ENCODE measurements at regions not wholly inside any gene's neighbourhood (a gene's known extent, or its start where the extent isn't known, plus 50 kb on each side); places are given as distances from the start of the nearest gene placed in this dataset.
"Not testable (repeated sequence)": the region's sequence is repeated elsewhere in the genome, so short reads cannot be mapped to it uniquely, and the experiment has no call there.

DNA sequence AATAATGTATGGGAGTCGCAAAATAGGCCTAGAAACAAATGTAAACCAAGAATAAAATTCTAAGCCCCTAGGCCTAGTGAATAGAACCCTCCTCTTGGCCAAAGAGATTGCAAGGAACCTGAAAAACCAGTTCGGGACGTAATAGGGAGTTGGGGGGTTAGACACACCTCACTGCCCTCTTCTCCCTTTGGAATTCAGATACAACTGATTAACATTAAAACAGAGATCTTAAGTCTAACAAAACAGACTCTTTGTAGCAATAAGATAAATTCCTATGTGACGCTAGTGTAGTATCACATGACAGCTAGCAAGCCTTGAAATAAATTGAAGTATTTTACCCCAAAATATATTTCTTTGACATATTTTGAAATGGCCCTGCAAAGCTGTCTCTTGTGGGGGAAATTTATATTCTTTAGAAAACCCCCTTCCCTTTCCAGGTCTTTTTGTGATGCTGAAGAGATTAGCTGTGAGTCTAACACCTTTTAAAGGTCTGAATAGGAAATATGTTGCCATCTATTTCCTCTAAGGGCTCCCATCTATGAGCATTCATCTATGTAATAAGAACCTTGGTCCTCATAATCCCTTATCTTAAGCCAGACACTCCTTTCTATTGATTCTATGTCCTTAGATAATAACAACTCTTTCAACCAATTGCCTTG, 623.4 kb upstream of the NRG3 start:
- DNase-seq (ENCODE audit: low read depth), result no peak

GRCh38 chr10:81264991-81265390, 610.0 kb upstream of the NRG3 start:
- DNase-seq (ENCODE audit: low read depth), result not testable (repeated sequence)

DNA sequence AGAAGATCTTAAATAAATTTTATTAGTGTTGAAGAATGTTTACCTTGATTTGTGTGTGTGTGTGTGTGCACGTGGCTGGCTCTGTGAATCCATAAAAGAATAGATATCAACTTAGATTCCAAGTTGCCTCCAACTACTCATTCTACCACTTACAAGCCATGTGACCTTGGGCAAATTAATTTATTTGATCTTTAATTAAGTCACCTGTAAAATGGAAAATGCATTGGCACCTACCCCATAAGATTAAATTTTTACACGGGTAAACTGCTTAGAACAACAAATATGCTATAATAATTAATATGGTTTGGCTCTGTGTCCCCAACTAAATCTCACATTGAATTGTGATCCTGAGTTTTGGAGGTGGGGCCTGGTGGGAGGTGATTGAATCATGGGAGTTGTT, 604.9 kb upstream of the NRG3 start:
- no peak for DNase-seq (ENCODE audit: low read depth)

- DNase-seq (ENCODE audit: low read depth), result no peak
Measured at GRCh38 chr10:81280497-81281479, 594.2 kb upstream of the NRG3 start.

DNA sequence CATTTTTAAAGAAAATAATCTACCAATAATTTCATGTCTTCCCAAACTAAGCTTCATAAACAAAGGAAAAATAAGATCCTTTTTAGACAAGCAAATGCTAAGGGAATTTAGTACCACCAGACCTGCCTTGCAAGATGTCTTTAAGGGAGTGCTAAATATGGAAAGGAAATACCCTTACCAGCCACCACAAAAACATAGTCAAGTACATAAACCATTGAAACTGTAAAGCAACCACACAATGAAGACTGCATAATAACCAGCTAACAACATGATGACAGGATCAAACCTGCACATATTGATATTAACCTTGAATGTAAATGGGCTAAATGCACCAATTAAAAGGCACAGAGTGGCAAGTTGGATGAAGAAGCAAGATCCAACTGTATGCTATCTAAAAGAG, 586.5 kb upstream of the NRG3 start:
- DNase-seq (ENCODE audit: low read depth), result no peak

- DNase-seq (ENCODE audit: low read depth), result no peak
Measured at GRCh38 chr10:81297292-81297691, 577.7 kb upstream of the NRG3 start.

- DNase-seq (ENCODE audit: low read depth), result no peak
Measured at GRCh38 chr10:81303656-81304055, 571.3 kb upstream of the NRG3 start.

DNA sequence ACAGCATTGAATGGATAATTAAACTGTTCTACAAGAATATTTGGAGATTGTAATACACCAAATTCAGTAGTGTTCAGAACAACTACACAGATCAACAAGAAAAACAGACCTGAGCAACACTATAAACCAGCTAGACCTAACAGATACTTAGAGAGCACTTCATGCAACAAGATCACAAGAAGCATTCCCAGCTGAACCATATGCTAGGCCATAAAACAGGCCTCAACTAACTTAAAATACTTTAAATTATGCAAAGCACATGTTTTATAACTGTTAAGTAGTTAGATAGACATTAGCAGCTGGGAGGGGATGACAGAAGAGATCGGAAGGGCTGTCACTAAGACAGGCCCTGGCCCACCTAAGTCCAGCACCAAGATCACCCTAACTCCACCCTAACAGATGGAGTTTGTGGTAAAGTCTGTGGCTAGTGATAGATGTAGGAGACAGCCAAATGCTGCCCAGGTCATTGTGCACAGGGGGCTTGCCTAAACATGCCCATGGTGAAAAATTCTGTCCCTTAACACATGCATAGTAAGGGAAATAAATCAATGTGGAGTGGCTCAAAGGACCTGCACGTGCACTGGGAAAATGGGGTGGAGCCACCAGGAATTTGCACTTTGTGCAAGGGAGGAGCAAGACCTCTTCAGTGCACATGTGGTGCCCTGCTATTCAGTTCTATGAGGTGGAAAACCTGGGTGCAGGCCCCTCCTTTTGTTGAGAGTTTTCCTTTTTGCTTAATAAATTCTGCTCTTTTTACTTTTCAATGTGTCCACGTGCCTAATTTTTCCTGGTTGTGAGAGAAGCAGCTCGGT, 567.8 kb upstream of the NRG3 start:
- no peak for DNase-seq (ENCODE audit: low read depth)

GRCh38 chr10:81309041-81309552, 565.9 kb upstream of the NRG3 start:
- no peak for DNase-seq (ENCODE audit: low read depth)

DNA sequence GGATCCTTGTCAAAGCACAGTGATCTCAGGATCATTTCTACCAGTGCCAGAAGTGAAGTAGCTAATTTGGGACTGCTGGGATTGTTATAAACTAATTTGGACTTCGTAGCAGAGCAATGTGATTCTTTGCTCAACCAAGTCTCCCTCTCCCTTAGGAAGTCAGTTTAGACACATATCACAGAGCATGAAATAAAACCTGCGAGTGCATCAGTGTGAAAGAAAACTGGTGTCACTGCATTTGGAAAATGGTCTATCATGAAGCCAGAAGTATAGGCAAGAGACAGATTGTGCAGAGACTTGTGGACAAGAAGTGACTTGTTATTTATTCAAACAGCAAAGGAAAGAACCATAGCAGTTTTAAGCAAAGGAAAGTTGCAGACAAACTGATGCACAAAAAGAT, 560.5 kb upstream of the NRG3 start:
- no peak for DNase-seq (ENCODE audit: low read depth)

- DNase-seq (ENCODE audit: low read depth), result no peak
Measured at GRCh38 chr10:81315026-81315425, 560.0 kb upstream of the NRG3 start.

DNA sequence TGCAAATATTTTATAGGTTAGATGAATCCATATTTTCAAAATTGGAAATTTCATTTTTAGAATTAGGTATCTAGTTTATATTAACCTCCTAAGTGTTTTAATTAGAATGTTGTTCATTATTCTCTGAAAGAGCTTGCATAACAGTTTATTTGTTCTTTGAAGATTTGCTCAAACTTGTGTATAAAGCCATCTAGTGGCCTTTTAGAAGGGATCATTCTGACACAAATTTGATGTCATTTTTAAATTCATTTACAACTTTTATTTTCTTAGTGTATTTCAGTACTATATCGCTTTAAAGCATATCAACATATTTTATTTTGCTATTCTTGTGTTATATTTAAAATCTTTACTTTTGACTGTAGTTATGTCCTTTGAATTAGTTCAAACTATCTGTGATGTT, 527.0 kb upstream of the NRG3 start:
- no peak for DNase-seq (ENCODE audit: low read depth)

GRCh38 chr10:81367132-81367531, 507.9 kb upstream of the NRG3 start:
- DNase-seq (ENCODE audit: low read depth), result no peak

- DNase-seq (ENCODE audit: low read depth), result no peak
Measured at GRCh38 chr10:81386817-81387216, 488.2 kb upstream of the NRG3 start.

- DNase-seq (ENCODE audit: low read depth), result no peak
Measured at GRCh38 chr10:81403451-81403850, 471.5 kb upstream of the NRG3 start.

GRCh38 chr10:81405399-81405798, 469.6 kb upstream of the NRG3 start:
- no peak for DNase-seq (ENCODE audit: low read depth)

GRCh38 chr10:81414038-81414437, 461.0 kb upstream of the NRG3 start:
- no peak for DNase-seq (ENCODE audit: low read depth)

GRCh38 chr10:81426722-81427121, 448.3 kb upstream of the NRG3 start:
- no peak for DNase-seq (ENCODE audit: low read depth)

GRCh38 chr10:81428456-81429134, 446.4 kb upstream of the NRG3 start:
- DNase-seq (ENCODE audit: low read depth), result no peak

DNA sequence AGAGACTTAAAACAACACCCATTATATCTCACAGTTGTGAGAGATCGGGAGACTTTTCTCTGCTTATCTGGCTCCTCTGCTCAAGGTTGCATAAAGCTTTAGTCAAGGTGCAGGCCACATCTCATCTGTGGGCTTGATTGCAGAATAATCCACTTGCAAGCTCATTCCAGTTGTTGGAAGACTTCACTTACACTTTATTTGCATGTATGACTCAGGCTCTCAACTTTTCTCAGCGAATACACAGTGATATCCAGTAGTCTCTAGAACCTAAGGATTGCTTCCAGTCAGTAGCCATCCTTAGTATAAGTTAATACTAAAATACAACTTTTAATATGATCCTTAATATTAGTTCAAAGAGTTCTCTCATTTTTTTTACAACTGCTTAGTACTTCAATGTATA, 435.5 kb upstream of the NRG3 start:
- DNase-seq (ENCODE audit: low read depth), result no peak

- not testable (repeated sequence) for DNase-seq (ENCODE audit: low read depth)
Measured at GRCh38 chr10:81441624-81442023, 433.4 kb upstream of the NRG3 start.
